ENCODE measurements at regions not wholly inside any gene's neighbourhood (a gene's known extent, or its start where the extent isn't known, plus 50 kb on each side); places are given as distances from the start of the nearest gene placed in this dataset.

DNA sequence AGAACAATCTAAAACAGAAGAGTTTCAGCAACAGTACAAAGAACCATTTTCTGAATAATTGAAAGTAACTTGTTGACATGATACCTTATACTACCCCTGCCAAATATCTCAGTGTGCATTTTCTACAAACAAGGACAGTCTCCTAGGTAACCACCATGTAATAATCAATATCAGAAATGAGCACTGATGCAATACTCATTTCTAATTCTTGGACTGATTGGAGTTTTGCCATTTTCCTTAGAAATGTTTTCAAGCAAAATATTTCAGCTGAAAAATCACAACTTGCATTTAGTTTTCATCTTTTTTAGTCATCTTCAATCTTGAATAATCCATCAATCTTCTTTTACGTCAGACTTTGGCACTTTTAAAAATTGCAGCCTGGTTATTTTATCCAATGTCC lies 420.2 kb downstream of the CDC14C start:
- Histone ChIP-seq H3K9me3 (no peaks in the 10 kb centered on the region), H3K4me1 (no peaks in the 10 kb centered on the region), H3K4me3 (no peak overlapping the region), H3K27me3 (ENCODE audit: insufficient read depth in 3 of 3, low read length in 2 of 3) (no peaks in the 10 kb centered on the region), H3K27ac (no peak overlapping the region), H3K36me3 (ENCODE audit: insufficient read depth in 1 of 2, low read depth in 1 of 2) (no peaks in the 10 kb centered on the region)
- intact Hi-C loops (cut with DNase I), result no loop called here
- TF ChIP-seq, protein P1, sequence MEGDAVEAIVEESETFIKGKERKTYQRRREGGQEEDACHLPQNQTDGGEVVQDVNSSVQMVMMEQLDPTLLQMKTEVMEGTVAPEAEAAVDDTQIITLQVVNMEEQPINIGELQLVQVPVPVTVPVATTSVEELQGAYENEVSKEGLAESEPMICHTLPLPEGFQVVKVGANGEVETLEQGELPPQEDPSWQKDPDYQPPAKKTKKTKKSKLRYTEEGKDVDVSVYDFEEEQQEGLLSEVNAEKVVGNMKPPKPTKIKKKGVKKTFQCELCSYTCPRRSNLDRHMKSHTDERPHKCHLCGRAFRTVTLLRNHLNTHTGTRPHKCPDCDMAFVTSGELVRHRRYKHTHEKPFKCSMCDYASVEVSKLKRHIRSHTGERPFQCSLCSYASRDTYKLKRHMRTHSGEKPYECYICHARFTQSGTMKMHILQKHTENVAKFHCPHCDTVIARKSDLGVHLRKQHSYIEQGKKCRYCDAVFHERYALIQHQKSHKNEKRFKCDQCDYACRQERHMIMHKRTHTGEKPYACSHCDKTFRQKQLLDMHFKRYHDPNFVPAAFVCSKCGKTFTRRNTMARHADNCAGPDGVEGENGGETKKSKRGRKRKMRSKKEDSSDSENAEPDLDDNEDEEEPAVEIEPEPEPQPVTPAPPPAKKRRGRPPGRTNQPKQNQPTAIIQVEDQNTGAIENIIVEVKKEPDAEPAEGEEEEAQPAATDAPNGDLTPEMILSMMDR (IDR thresholded peaks at IDR 0.05), result no peak
- 83 to 95% (median 83%) methylated on average over 1 of the region's 1 CpG for WGBS, 3 donors
- DNase-seq (no peak), ATAC-seq (no peak)

DNA sequence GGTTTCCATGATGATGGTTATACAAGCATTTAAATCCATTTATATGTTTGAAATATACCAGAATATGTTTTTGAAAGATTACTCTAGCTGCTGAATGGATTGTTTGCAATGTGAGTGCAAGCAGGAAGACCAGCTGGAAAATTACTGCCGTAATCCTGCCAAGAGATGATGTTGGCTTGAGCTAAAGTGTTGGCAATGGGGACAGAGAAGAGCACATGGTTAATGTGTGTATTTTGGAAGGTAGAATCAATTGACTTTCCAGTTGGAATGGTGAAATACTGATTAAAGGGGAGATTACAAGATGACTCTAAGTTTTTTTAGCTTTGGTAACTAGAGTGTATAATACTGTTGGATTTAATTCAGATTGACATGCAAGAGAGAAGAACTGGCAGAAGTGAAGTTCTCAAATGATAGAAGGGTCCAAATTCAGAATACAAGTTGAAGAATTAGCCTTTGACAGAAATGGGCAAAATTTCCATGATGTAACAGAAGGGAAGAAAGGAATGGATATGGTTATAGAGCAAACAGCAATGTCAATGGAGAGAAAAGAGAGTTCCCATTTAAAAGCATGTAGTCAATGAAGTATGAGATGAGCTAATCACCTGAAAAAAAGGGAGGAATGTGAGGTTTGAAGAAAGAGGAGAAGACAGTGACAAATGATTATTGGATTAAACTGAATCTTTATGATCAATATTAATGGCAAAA lies 422.0 kb downstream of the CDC14C start:
- H3K4me3 ChIP-seq, result no peak overlapping the region
- H3K4me1 ChIP-seq, result no peaks in the 10 kb centered on the region
- no peak overlapping the region for H3K27ac ChIP-seq
- ATAC-seq (no peak), DNase-seq (peak in 1 of 2 donors; percentile 6)
- WGBS, 3 donors, result 33 to 53% (median 38%) methylated on average over 1 of the region's 1 CpG
- no peaks in the 10 kb centered on the region for H3K27me3 ChIP-seq (ENCODE audit: insufficient read depth in 3 of 3, low read length in 2 of 3)
- H3K9me3 ChIP-seq, result no peaks in the 10 kb centered on the region
- TF ChIP-seq, protein P1 (IDR thresholded peaks at IDR 0.05), result no peak
- intact Hi-C loops (cut with DNase I), result no loop called here
- no peaks in the 10 kb centered on the region for H3K36me3 ChIP-seq (ENCODE audit: insufficient read depth in 1 of 2, low read depth in 1 of 2)

DNA sequence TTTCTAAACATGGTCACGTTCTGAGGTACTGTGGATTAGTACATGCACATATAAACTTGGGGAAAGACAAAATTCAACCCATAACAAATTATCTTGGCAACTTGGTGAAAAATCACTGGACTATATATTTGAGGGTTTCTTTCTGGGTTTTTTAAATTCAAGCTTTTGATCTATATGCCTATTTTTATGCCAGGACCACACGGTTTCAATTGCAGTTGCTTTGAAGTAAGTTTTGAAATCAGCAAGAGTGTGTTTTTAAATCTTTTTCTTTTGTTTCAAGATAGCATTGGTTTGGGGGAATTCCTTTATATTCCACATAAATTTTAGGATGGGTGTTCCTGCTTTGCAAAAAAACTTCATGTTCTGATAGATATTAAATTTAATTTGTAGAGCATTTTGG lies 406.4 kb upstream of the VWC2 start:
- ATAC-seq (no peak), DNase-seq (no peak)
- Histone ChIP-seq H3K9me3 (no peaks in the 10 kb centered on the region), H3K36me3 (ENCODE audit: insufficient read depth in 1 of 2, low read depth in 1 of 2) (no peaks in the 10 kb centered on the region), H3K4me3 (no peak overlapping the region), H3K4me1 (no peaks in the 10 kb centered on the region), H3K27me3 (ENCODE audit: insufficient read depth in 3 of 3, low read length in 2 of 3) (no peaks in the 10 kb centered on the region), H3K27ac (no peak overlapping the region)
- intact Hi-C loops (cut with DNase I), result no loop called here
- TF ChIP-seq, protein P1 (IDR thresholded peaks at IDR 0.05), result no peak
- WGBS, 3 donors, result 54 to 59% (median 55%) methylated on average over 2 of the region's 2 CpGs

DNA sequence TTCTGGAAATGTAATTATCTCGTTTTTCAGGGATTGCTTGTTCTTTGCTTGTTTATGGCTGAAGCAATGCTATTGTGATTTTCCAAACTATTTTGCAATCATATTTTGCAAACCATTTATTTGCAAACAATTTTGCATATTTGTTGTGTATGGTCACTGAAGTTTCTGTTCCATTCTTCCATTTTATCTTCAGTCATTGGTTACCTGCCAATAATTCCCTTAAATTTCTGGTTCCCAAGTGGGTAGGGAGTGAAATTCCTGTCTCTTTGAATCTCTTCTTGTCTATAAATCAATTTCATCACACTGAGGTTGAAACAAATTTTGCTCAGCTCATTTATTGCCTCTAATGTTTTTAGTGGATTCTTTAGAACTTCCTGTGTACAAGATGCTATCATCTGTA lies 401.7 kb upstream of the VWC2 start:
- TF ChIP-seq, protein P1 (IDR thresholded peaks at IDR 0.05), result no peak
- no peaks in the 10 kb centered on the region for H3K27me3 ChIP-seq (ENCODE audit: insufficient read depth in 3 of 3, low read length in 2 of 3)
- 41 to 69% (median 66%) methylated on average over 1 of the region's 1 CpG for WGBS, 3 donors
- no peak overlapping the region for H3K27ac ChIP-seq
- no peaks in the 10 kb centered on the region for H3K36me3 ChIP-seq (ENCODE audit: insufficient read depth in 1 of 2, low read depth in 1 of 2)
- ATAC-seq (no peak), DNase-seq (no peak)
- H3K9me3 ChIP-seq, result no peaks in the 10 kb centered on the region
- H3K4me3 ChIP-seq, result no peak overlapping the region
- H3K4me1 ChIP-seq, result no peaks in the 10 kb centered on the region
- intact Hi-C loops (cut with DNase I), result no loop called here

DNA sequence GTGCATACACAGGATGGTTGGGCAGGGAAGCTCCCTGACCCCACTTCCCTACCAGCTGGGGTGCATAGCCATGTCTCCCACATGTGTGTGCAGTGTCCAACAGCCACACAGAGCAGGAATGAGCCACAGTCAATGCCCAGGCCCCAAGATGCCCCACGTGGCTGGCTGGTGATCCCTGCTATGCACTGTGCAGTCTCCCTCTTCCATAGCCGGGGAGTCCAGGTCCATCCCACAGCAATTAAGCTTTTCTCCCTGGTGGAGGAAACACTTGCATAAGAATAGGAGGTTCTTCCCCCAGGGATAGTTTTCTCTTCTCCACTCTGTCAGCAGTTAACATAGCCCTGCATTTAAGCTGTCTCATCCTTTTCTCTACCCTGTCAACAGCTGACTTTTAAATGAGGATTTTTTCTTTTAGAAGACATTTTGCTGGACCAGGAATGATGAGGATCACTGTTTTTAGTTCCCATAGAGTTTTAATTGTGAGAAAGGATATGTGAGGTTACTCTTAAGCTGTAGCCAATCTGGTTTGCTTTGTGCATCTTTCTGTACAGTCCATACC lies 396.5 kb upstream of the VWC2 start:
- Histone ChIP-seq H3K4me3 (no peak overlapping the region), H3K27ac (no peak overlapping the region), H3K27me3 (ENCODE audit: insufficient read depth in 3 of 3, low read length in 2 of 3) (no peaks in the 10 kb centered on the region), H3K36me3 (ENCODE audit: insufficient read depth in 1 of 2, low read depth in 1 of 2) (no peaks in the 10 kb centered on the region), H3K4me1 (no peaks in the 10 kb centered on the region), H3K9me3 (peaks cover 17% of the 10 kb centered on the region)
- intact Hi-C loops (cut with DNase I), result no loop called here
- DNase-seq, result no peak
- WGBS, 3 donors, result 61 to 72% (median 63%) methylated on average over 2 of the region's 2 CpGs
- ATAC-seq, result no peak
- TF ChIP-seq, protein P1 (IDR thresholded peaks at IDR 0.05), result no peak

All from psoas muscle (tissue), 7 donors.